MCF 10A (cell line): ENCODE measurements at regions not wholly inside any gene's neighbourhood (a gene's known extent, or its start where the extent isn't known, plus 50 kb on each side); places are given as distances from the start of the nearest gene placed in this dataset.

Experiments
- BruUV-seq: library from RNA; stranded (reverse); fragments of 400-500 nt; replicated peaks from 2 replicates; lab custom pipeline; 2021; lab: Mats Ljungman, UMichigan
- CTCF ChIA-PET: fragments of 300-600 bp; sonication (Branson Sonifier 250); formaldehyde crosslinking; extraction: SDS; loops from one replicate; lab custom pipeline; 2021; ENCODE audit warnings: antibody characterized with exemption, inconsistent platforms; lab: Yijun Ruan, JAX
- POLR2A ChIA-PET: fragments of 300-600, 350-650 bp; sonication (Branson Sonifier 250); formaldehyde crosslinking; extraction: SDS; loops from one replicate; lab custom pipeline; 2020; ENCODE audit warnings: antibody characterized with exemption, inconsistent platforms; lab: Yijun Ruan, JAX
- DNase-seq: peaks from one replicate; pipeline ENCODE4 v3.0.0-alpha.2; 2018; ENCODE audit not compliant: unreplicated experiment
- H3K27ac Mint-ChIP-seq: one replicate; pipeline ENCODE4 v1.8.0; 2022; ENCODE audit warnings: mild to moderate bottlenecking, low read depth, mixed read lengths; ENCODE audit not compliant: unreplicated experiment
- H3K27me3 Mint-ChIP-seq: one replicate; pipeline ENCODE4 v1.8.0; 2022; ENCODE audit warnings: mixed read lengths; ENCODE audit not compliant: insufficient read depth, unreplicated experiment
- H3K36me3 Mint-ChIP-seq: one replicate; pipeline ENCODE4 v1.8.0; 2022; ENCODE audit warnings: mild to moderate bottlenecking, moderate library complexity, mixed read lengths; ENCODE audit not compliant: insufficient read depth, unreplicated experiment
- H3K4me1 Mint-ChIP-seq: one replicate; pipeline ENCODE4 v1.8.0; 2022; ENCODE audit warnings: mixed read lengths; ENCODE audit not compliant: insufficient read depth, unreplicated experiment
- H3K4me3 Mint-ChIP-seq: one replicate; pipeline ENCODE4 v1.8.0; 2022; ENCODE audit warnings: mild to moderate bottlenecking, moderate library complexity, mixed read lengths; ENCODE audit not compliant: unreplicated experiment
- H3K9me3 Mint-ChIP-seq: one replicate; pipeline ENCODE4 v1.8.0; 2022; ENCODE audit warnings: mixed read lengths; ENCODE audit not compliant: unreplicated experiment
- intact Hi-C: fragments of 100-400 bp; cut with micrococcal nuclease; formaldehyde crosslinking; loops from 2 replicates; pipeline ENCODE4 v1.14.1; 2022
- TF ChIP-seq, protein P1 (sequence below): fragments of 200-600 bp; IDR thresholded peaks from one replicate; pipeline ENCODE4 v1.8.0; 2022; ENCODE audit warnings: antibody characterized with exemption, mild to moderate bottlenecking; ENCODE audit not compliant: unreplicated experiment

DNA sequence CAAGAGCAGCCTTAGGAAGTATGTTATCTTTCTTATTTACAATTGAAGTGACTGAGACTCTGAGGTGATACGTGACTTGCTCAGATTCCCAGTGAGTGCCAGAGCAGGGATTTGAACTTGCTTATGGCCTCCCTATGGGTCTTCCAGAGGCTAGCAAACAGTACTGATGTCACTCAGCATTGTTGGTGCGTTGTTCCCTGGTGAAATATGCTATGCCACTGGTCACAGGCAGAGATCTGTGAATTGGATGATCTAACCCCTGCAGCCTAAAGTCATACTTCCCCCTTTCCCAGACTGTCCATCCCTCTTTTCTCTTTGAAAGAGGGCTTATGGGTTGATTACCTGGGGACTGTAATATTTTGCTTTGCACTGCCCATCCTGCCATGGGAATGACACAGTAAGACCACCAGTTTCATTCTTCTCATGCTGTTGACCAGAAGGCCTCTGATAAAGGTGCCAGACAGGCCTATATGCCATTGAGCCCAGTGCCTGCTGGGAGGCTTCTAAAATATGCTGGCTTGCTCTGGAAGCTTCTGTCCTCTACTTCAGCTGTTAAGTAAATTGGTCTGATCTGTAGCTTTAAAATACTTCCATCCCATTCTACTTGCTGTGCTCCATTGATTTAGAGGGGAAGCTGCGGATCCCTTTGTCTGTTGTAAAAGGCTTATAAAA is 152.2 kb upstream of the E2F8 start:
- intact Hi-C loops, result no loop called here
- H3K36me3 Mint-ChIP-seq, result no peaks in the 10 kb centered on the region
- H3K4me1 Mint-ChIP-seq, result no peaks in the 10 kb centered on the region
- H3K4me3 Mint-ChIP-seq, result no peak overlapping the region
- POLR2A ChIA-PET, result no interaction called here
- BruUV-seq, result no TSS peak
- H3K9me3 Mint-ChIP-seq, result peaks cover 7% of the 10 kb centered on the region
- TF ChIP-seq, protein P1, sequence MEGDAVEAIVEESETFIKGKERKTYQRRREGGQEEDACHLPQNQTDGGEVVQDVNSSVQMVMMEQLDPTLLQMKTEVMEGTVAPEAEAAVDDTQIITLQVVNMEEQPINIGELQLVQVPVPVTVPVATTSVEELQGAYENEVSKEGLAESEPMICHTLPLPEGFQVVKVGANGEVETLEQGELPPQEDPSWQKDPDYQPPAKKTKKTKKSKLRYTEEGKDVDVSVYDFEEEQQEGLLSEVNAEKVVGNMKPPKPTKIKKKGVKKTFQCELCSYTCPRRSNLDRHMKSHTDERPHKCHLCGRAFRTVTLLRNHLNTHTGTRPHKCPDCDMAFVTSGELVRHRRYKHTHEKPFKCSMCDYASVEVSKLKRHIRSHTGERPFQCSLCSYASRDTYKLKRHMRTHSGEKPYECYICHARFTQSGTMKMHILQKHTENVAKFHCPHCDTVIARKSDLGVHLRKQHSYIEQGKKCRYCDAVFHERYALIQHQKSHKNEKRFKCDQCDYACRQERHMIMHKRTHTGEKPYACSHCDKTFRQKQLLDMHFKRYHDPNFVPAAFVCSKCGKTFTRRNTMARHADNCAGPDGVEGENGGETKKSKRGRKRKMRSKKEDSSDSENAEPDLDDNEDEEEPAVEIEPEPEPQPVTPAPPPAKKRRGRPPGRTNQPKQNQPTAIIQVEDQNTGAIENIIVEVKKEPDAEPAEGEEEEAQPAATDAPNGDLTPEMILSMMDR, result no peak
- H3K27ac Mint-ChIP-seq, result no peak overlapping the region
- CTCF ChIA-PET, result interaction anchor here (0.6 kb wide), 2 partner anchors 160 to 321 kb away, joined by 3 to 5 read pairs; no protein-coding TSS in a partner anchor
- no peak for DNase-seq
- H3K27me3 Mint-ChIP-seq, result peaks cover 15% of the 10 kb centered on the region

DNA sequence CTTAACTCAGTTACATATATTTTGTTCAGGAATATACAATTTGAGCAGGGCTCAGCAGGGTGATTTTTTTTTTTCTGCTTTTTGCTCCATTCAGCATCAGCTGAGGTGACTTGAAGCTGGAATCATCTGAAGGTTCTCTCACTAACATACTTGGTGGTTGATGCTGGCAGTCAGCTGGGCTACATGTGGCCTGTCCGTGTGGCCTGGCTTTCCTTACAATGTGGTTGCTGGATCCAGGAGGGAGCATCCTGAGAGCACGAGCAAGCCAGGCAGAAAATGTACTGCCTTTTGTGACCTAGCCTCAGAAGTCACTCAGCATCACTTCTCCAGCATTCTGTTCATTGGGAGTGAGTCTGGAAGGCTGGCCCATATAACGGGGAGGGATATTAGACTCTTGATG is 151.6 kb upstream of the E2F8 start:
- intact Hi-C loops, result no loop called here

DNA sequence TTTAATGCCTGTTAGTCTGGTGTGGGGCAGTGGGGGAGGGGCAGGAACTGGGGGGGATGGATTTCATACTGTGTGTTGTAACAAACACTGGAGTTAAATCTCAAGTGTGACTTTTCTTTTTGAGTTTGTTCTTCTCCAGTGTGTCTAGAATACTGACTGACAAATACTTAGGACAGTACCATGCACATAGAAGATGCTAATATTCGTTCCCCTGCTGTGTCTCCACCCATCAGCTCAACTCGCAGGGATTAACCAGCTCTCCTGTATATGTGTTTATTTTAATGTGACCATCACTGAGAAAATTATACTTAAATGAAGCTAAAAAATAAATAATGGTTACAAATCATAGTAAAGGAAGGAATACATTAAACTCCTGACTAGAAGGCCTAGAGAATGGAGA is 150.9 kb upstream of the E2F8 start:
- peaks cover 28% of the 10 kb centered on the region for H3K27me3 Mint-ChIP-seq
- BruUV-seq, result no TSS peak

More for the DNA sequence above, 151.6 kb upstream of the E2F8 start:
- no peak for DNase-seq
- CTCF ChIA-PET, result interaction anchor here (0.6 kb wide), 3 partner anchors 69 to 320 kb away, joined by 3 to 5 read pairs (median 3); no protein-coding TSS in a partner anchor
- TF ChIP-seq, protein P1, result no peak
- Mint-ChIP-seq H3K27me3 (peaks cover 21% of the 10 kb centered on the region), H3K4me3 (no peak overlapping the region), H3K9me3 (peaks cover 7% of the 10 kb centered on the region), H3K36me3 (no peaks in the 10 kb centered on the region), H3K27ac (no peak overlapping the region), H3K4me1 (no peaks in the 10 kb centered on the region)
- no TSS peak for BruUV-seq
- POLR2A ChIA-PET, result no interaction called here

DNA sequence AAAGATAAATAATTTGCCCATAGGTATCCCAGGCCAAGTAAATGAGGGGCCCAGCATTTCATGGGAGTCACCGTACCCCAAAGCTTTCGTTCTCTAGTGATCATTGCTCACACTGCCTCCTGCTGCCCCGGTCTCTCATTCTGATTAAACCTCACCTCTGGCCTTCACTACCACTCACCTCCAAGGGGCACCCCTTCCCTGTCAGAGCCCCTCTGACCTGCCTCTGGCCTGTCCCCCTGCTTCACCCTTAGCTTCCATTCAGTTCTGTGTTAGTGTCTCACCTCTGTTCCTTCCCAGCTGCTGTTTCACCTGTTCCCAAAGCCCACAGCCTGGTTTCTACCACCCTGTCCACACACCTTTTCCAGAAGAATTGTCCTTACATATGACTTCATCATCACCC is 150.3 kb upstream of the E2F8 start:
- no peak for DNase-seq
- H3K9me3 Mint-ChIP-seq, result peaks cover 7% of the 10 kb centered on the region
- H3K27ac Mint-ChIP-seq, result peak overlapping the region; percentile 60
- H3K4me1 Mint-ChIP-seq, result no peaks in the 10 kb centered on the region
- POLR2A ChIA-PET, result no interaction called here
- H3K27me3 Mint-ChIP-seq, result peaks cover 34% of the 10 kb centered on the region
- TF ChIP-seq, protein P1, result no peak
- BruUV-seq, result no TSS peak
- H3K36me3 Mint-ChIP-seq, result no peaks in the 10 kb centered on the region
- intact Hi-C loops, result no loop called here
- no peak overlapping the region for H3K4me3 Mint-ChIP-seq
- CTCF ChIA-PET, result no interaction called here

More for the DNA sequence above, 150.9 kb upstream of the E2F8 start:
- H3K36me3 Mint-ChIP-seq, result no peaks in the 10 kb centered on the region
- DNase-seq, result no peak
- no peak overlapping the region for H3K4me3 Mint-ChIP-seq
- TF ChIP-seq, protein P1, result no peak
- H3K4me1 Mint-ChIP-seq, result no peaks in the 10 kb centered on the region
- CTCF ChIA-PET, result interaction anchor here (0.6 kb wide), 1 partner anchor 68 kb away, joined by 3 read pairs; no protein-coding TSS in a partner anchor
- intact Hi-C loops, result no loop called here
- peaks cover 7% of the 10 kb centered on the region for H3K9me3 Mint-ChIP-seq
- POLR2A ChIA-PET, result no interaction called here
- H3K27ac Mint-ChIP-seq, result peak overlapping the region; percentile 60
